GM12891 (cell line): ENCODE measurements at regions not wholly inside any gene's neighbourhood (a gene's known extent, or its start where the extent isn't known, plus 50 kb on each side); places are given as distances from the start of the nearest gene placed in this dataset.

Experiments used
- POLR2AphosphoS5 ChIP-seq: IDR thresholded peaks from 2 replicates; pipeline ENCODE4 v1.6.1; 2011; ENCODE audit warnings: low read depth, low read length, control low read depth
- SPI1 ChIP-seq: IDR thresholded peaks from 2 replicates; pipeline ENCODE4 v1.6.1; 2011; ENCODE audit warnings: low read depth, low read length, control low read depth

- TF ChIP-seq SPI1 (no peak), POLR2AphosphoS5 (no peak)
These were observed 251.1 kb upstream of the SOX4 start for GRCh38 chr6:21342501-21342900.
